Esophagus muscularis mucosa (tissue), 4 donors: ENCODE measurements at regions not wholly inside any gene's neighbourhood (a gene's known extent, or its start where the extent isn't known, plus 50 kb on each side); places are given as distances from the start of the nearest gene placed in this dataset.

Experiments used
- DNase-seq: peaks from one replicate; pipeline ENCODE4 v3.0.0-alpha.2; 2017; ENCODE audit errors: extremely low spot score
- H3K27ac ChIP-seq, 4 donors: fragments of 200-600 bp; sonication (generic); replicated peaks in 1 of 4; 1 replicate in 3 of 4; 2 replicates in 1 of 4; pipeline ENCODE4 v1.5.1; 2016 to 2019; ENCODE audit warnings: mild to moderate bottlenecking in 1 of 4
- H3K27me3 ChIP-seq, 4 donors: fragments of 200-600 bp; sonication (generic); one replicate each; pipeline versions ENCODE4 v1.5.1 to v1.6.0; 2016 to 2019
- H3K36me3 ChIP-seq, 4 donors: fragments of 200-600 bp; sonication (generic); one replicate each; pipeline ENCODE4 v1.5.1; 2016 to 2019
- H3K4me1 ChIP-seq, 4 donors: fragments of 200-600 bp; sonication (generic); one replicate each; pipeline ENCODE4 v1.5.1; 2016 to 2019
- H3K4me3 ChIP-seq, 4 donors: fragments of 200-600 bp; sonication (generic); 1 replicate in 2 of 4; 2 replicates in 2 of 4; pipeline ENCODE4 v1.5.1; 2016 to 2019; ENCODE audit warnings: mild to moderate bottlenecking in 4 of 4, moderate library complexity in 1 of 4
- H3K9me3 ChIP-seq, 4 donors: fragments of 200-600 bp; sonication (generic); 1 replicate in 3 of 4; 2 replicates in 1 of 4; pipeline ENCODE4 v1.5.1; 2016 to 2019
- EP300 ChIP-seq: sonication (generic); formaldehyde crosslinking; IDR thresholded peaks from one replicate; pipeline ENCODE4 v1.6.1; 2017; ENCODE audit warnings: antibody characterized with exemption
- POLR2A ChIP-seq: fragments of 450-650 bp; IDR thresholded peaks from one replicate; pipeline ENCODE4 v1.6.1; 2017; ENCODE audit warnings: antibody characterized with exemption, moderate library complexity, mild to moderate bottlenecking, low read depth
- POLR2AphosphoS5 ChIP-seq, 2 donors: sonication (generic); formaldehyde crosslinking; IDR thresholded peaks; one replicate each; pipeline ENCODE4 v1.6.1; 2017; ENCODE audit warnings: antibody characterized with exemption in 2 of 2
- WGBS: methylation state at CpG from one replicate; pipeline ENCODE4 v1.1.5; 2018; 5-methylcytosine and 5-hydroxymethylcytosine counted together
- intact Hi-C: fragments of 100-400 bp; cut with DNase I; formaldehyde crosslinking; loops from one replicate; pipeline ENCODE4 v1.15.1; 2023
- TF ChIP-seq, protein P1 (sequence below), 3 experiments: fragments of 200-600 bp in 2 of 3; fragments of 450-650 bp in 1 of 3; sonication (generic) in 2 of 3; IDR thresholded peaks; one replicate each; pipeline ENCODE4 v1.5.1; 2017 to 2019; ENCODE audit warnings: antibody characterized with exemption in 3 of 3, mild to moderate bottlenecking in 2 of 3, moderate library complexity in 1 of 3

DNA sequence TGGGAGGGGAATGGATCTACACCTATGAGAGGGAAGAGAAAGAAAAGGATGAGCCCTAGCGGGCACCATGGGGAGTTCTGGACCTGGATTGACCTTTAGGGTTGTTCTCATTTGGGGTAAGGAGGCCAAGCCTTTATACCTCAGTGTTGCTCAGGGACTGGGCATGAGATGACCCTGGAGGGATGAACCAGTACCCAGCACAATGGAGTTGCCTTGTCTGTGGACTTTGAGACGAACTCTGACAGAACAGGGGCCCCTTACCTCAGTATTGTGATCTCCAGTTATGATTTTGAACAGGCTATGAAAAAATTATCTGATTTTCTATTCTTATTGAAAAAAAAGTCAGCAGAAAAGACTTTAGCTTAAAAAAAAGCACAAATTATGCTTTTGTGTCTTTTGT, 88.6 kb downstream of the FOXA2 start:
- Histone ChIP-seq H3K27ac (no peak overlapping the region), H3K27me3 (peaks cover 0 to 23% (median 0%) of the 10 kb centered on the region in 4 donors), H3K9me3 (no peaks in the 10 kb centered on the region), H3K4me3 (no peak overlapping the region), H3K4me1 (no peaks in the 10 kb centered on the region), H3K36me3 (no peaks in the 10 kb centered on the region)
- 79% methylated on average over 2 of the region's 2 CpGs for WGBS
- TF ChIP-seq, protein P1, sequence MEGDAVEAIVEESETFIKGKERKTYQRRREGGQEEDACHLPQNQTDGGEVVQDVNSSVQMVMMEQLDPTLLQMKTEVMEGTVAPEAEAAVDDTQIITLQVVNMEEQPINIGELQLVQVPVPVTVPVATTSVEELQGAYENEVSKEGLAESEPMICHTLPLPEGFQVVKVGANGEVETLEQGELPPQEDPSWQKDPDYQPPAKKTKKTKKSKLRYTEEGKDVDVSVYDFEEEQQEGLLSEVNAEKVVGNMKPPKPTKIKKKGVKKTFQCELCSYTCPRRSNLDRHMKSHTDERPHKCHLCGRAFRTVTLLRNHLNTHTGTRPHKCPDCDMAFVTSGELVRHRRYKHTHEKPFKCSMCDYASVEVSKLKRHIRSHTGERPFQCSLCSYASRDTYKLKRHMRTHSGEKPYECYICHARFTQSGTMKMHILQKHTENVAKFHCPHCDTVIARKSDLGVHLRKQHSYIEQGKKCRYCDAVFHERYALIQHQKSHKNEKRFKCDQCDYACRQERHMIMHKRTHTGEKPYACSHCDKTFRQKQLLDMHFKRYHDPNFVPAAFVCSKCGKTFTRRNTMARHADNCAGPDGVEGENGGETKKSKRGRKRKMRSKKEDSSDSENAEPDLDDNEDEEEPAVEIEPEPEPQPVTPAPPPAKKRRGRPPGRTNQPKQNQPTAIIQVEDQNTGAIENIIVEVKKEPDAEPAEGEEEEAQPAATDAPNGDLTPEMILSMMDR (IDR thresholded peaks at IDR 0.05), result no peak
- TF ChIP-seq EP300, result no peak
- TF ChIP-seq POLR2AphosphoS5 (IDR thresholded peaks at IDR 0.05), result no peak
- no peak for TF ChIP-seq POLR2A
- intact Hi-C loops, result no loop called here
- peak; percentile 34 for DNase-seq

DNA sequence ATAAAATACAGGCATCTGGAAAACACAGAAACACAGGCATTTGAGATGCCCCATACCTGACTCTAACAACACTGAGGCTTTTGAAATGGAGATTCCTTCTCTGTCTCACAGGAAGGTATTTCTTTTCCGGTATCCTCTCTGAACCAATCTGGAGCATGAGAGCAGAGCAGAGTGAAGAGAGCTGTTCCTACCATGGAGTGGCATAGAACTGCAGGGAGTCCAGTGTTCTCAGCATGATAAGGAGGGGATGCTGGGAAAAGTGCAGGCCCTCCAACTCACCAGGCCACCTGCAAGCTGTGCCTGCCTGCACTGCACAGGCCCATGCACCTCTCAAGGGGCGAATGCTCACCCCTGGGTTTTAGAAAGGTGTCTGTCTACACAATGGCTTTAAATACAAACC, 89.2 kb downstream of the FOXA2 start:
- Histone ChIP-seq H3K36me3 (no peaks in the 10 kb centered on the region), H3K4me1 (no peaks in the 10 kb centered on the region), H3K9me3 (no peaks in the 10 kb centered on the region), H3K27me3 (peaks cover 0 to 30% (median 0%) of the 10 kb centered on the region in 4 donors), H3K4me3 (no peak overlapping the region), H3K27ac (no peak overlapping the region)
- intact Hi-C loops, result no loop called here
- DNase-seq, result peak; percentile 66
- 66% methylated on average over 2 of the region's 2 CpGs for WGBS
- no peak for TF ChIP-seq POLR2AphosphoS5 (IDR thresholded peaks at IDR 0.05)

DNA sequence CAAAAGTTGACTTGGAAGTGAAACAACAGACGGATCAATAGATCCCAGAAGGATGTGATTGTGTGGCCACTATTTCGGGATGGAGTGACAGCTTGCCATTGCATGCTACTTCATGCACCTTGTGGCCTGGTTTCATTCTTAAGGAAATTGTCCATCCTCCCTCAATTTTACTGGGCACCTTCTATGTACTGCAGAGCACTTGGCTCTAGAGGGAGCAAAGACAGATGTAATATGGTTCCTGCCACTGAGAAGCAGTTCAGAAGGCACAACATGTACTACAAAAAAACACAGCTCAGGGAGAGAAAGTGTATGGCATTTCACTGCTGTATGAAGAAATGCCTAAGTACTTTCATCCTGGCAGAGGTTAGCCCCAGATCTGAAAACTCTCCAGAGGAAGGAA, 91.9 kb downstream of the FOXA2 start:
- peak; percentile 37 for DNase-seq
- H3K9me3 ChIP-seq, result no peaks in the 10 kb centered on the region
- no peak overlapping the region for H3K4me3 ChIP-seq
- no peaks in the 10 kb centered on the region for H3K36me3 ChIP-seq
- H3K4me1 ChIP-seq, result no peaks in the 10 kb centered on the region
- intact Hi-C loops, result no loop called here
- H3K27me3 ChIP-seq, result peaks cover 0 to 33% (median 0%) of the 10 kb centered on the region in 4 donors
- TF ChIP-seq, protein P1 (IDR thresholded peaks at IDR 0.05), result no peak
- TF ChIP-seq EP300 (no peak), POLR2A (no peak), POLR2AphosphoS5 (IDR thresholded peaks at IDR 0.05) (no peak)
- H3K27ac ChIP-seq, result no peak overlapping the region
- 93% methylated on average over 2 of the region's 2 CpGs for WGBS

DNA sequence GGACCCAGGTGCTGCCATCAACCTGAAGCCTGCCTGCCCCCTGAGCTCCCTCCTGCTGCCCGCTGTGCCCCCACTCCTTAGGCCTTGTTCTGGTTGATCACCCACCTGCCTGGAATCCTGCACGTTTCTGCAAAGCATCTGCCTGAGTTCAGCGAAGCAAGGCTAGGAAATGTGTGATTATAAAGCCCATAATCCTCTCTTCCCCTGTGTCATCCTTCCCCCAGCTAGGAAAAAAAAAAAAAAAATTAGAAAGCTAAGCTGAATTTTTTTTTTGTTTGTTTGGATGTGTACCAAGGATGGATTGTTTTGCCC, 93.2 kb downstream of the FOXA2 start:
- H3K4me1 ChIP-seq, result no peaks in the 10 kb centered on the region
- peaks cover 0 to 33% (median 0%) of the 10 kb centered on the region in 4 donors for H3K27me3 ChIP-seq
- H3K36me3 ChIP-seq, result no peaks in the 10 kb centered on the region
- 57% methylated on average over 2 of the region's 3 CpGs for WGBS
- peak; percentile 31 for DNase-seq
- no peaks in the 10 kb centered on the region for H3K9me3 ChIP-seq
- H3K4me3 ChIP-seq, result no peak overlapping the region
- no peak overlapping the region for H3K27ac ChIP-seq
- TF ChIP-seq POLR2AphosphoS5 (IDR thresholded peaks at IDR 0.05) (no peak), POLR2A (no peak), EP300 (no peak)
- TF ChIP-seq, protein P1 (IDR thresholded peaks at IDR 0.05), result no peak
- intact Hi-C loops, result no loop called here

DNA sequence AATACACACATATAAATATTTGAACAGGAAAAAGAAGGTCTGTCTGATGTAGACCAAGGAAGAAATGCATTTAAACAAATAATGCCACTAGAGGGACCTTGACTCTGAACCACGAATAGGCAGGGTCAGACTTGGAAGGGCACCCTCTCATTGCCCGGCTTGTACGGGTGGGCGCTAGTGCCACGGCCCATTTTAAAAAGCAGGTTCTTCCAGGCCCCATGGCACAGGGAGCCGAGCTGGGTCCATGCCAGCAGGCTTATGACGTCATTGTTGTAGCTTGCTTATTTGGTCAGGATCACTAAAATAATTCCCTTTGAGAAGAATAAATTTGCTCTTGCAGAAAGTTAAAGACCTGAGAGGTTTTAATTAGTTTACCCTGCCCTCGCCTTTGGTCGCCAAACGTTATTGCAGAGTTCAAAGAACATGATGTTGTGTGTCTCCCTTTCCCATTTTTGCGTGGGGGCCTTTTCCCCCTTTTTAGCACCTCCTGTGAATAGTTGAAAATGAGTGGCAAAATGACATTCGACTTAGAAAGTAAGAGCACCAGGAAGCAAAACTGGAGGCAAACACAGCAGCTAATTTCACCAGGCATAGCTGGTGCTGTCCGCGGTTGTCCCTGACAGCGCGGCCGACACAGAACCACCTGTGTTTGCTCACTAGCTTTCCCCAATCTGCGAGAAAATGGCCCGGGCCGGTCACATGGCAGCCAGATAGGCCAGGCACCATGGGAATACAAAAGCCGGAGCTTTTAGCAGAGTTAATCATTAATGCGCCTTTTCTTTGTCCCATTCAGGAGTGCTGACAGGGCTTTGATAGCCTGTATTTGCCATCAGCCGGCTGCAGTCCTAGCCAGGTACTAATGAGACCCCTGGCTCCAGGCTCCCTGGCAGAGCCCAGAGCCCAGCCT, 93.8 kb downstream of the FOXA2 start:
- Histone ChIP-seq H3K4me1 (no peaks in the 10 kb centered on the region), H3K27me3 (peaks cover 0 to 33% (median 0%) of the 10 kb centered on the region in 4 donors), H3K4me3 (no peak overlapping the region), H3K27ac (no peak overlapping the region), H3K9me3 (no peaks in the 10 kb centered on the region), H3K36me3 (no peaks in the 10 kb centered on the region)
- 59% methylated on average over 23 of the region's 23 CpGs for WGBS
- intact Hi-C loops, result no loop called here
- DNase-seq, result peak; percentile 72
- TF ChIP-seq POLR2A (no peak), EP300 (no peak), POLR2AphosphoS5 (IDR thresholded peaks at IDR 0.05) (no peak)
- TF ChIP-seq, protein P1 (IDR thresholded peaks at IDR 0.05), result no peak
